Esophagus squamous epithelium (tissue), 4 donors: ENCODE measurements at regions not wholly inside any gene's neighbourhood (a gene's known extent, or its start where the extent isn't known, plus 50 kb on each side); places are given as distances from the start of the nearest gene placed in this dataset.

Experiments used
- POLR2A ChIP-seq, 4 donors: fragments of 450-650 bp; IDR thresholded peaks; one replicate each; pipeline ENCODE4 v1.6.1; 2017; ENCODE audit warnings: antibody characterized with exemption in 4 of 4, mild to moderate bottlenecking in 4 of 4, moderate library complexity in 3 of 4
- TF ChIP-seq, protein P1 (sequence below), 6 experiments: fragments of 450-650 bp in 4 of 6; fragments of 200-600 bp in 2 of 6; sonication (generic) in 2 of 6; IDR thresholded peaks; one replicate each; pipeline ENCODE4 v1.5.1; 2016 to 2019; ENCODE audit warnings: antibody characterized with exemption in 6 of 6, mild to moderate bottlenecking in 4 of 6, moderate library complexity in 4 of 6

DNA sequence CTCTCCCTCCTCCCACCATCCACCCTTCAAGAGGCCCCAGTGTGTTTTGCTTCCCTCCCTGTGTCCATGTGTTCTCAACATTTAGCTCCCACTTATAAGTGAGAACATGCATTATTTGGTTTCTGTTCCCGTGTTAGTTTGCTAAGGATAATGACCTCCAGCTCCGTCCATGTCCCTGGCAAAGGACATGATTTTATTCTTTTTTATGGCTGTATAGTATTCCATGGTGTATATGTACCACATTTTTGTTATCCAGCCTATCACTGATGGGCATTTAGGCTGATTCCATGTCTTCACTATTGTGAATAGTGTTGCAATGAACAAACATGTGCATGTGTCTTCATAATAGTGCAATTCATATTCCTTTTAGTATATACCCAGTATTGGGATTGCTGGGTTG is 79.7 kb downstream of the MRPL32 start:
- TF ChIP-seq, protein P1, sequence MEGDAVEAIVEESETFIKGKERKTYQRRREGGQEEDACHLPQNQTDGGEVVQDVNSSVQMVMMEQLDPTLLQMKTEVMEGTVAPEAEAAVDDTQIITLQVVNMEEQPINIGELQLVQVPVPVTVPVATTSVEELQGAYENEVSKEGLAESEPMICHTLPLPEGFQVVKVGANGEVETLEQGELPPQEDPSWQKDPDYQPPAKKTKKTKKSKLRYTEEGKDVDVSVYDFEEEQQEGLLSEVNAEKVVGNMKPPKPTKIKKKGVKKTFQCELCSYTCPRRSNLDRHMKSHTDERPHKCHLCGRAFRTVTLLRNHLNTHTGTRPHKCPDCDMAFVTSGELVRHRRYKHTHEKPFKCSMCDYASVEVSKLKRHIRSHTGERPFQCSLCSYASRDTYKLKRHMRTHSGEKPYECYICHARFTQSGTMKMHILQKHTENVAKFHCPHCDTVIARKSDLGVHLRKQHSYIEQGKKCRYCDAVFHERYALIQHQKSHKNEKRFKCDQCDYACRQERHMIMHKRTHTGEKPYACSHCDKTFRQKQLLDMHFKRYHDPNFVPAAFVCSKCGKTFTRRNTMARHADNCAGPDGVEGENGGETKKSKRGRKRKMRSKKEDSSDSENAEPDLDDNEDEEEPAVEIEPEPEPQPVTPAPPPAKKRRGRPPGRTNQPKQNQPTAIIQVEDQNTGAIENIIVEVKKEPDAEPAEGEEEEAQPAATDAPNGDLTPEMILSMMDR (IDR thresholded peaks at IDR 0.05) = no peak
- TF ChIP-seq POLR2A (IDR thresholded peaks at IDR 0.05) = no peak
